Suppressor macrophage (primary cell): ENCODE measurements at regions not wholly inside any gene's neighbourhood (a gene's known extent, or its start where the extent isn't known, plus 50 kb on each side); places are given as distances from the start of the nearest gene placed in this dataset.

Experiments
- DNase-seq, 4 experiments: peaks; one replicate each; pipeline ENCODE4 v3.0.0-alpha.2; 2020 to 2022

- DNase-seq, result no peak
These were observed 187.3 kb downstream of the MBOAT1 start for GRCh38 chr6:20024978-20025377.

- DNase-seq, result no peak
These were observed 186.6 kb downstream of the MBOAT1 start for GRCh38 chr6:20025681-20026080.

GRCh38 chr6:20028143-20028542 lies 184.1 kb downstream of the MBOAT1 start:
- no peak for DNase-seq

- no peak for DNase-seq
These were observed 183.7 kb downstream of the MBOAT1 start for GRCh38 chr6:20028562-20028961.

GRCh38 chr6:20029979-20030378 lies 182.3 kb downstream of the MBOAT1 start:
- no peak for DNase-seq

GRCh38 chr6:20031342-20031741 lies 180.9 kb downstream of the MBOAT1 start:
- no peak for DNase-seq

- DNase-seq, result no peak
These were observed 178.4 kb downstream of the MBOAT1 start for GRCh38 chr6:20033697-20034407.

GRCh38 chr6:20034408-20034769 lies 177.9 kb downstream of the MBOAT1 start:
- no peak for DNase-seq

GRCh38 chr6:20036141-20036677 lies 176.1 kb downstream of the MBOAT1 start:
- no peak for DNase-seq

- no peak for DNase-seq
These were observed 173.7 kb downstream of the MBOAT1 start for GRCh38 chr6:20038410-20039204.

GRCh38 chr6:20044883-20045282 lies 167.4 kb downstream of the MBOAT1 start:
- no peak for DNase-seq
